HG02623 (cell line): ENCODE measurements at regions not wholly inside any gene's neighbourhood (a gene's known extent, or its start where the extent isn't known, plus 50 kb on each side); places are given as distances from the start of the nearest gene placed in this dataset.
"Not testable (repeated sequence)": the region's sequence is repeated elsewhere in the genome, so short reads cannot be mapped to it uniquely, and the experiment has no call there.

Source experiments
- ATAC-seq: cut with Tn5 transposase; IDR thresholded peaks from one replicate; pipeline ENCODE4 v1.9.1; 2021; ENCODE audit warnings: moderate library complexity; ENCODE audit not compliant: unreplicated experiment

- not testable (repeated sequence) for ATAC-seq
Measured at GRCh38 chr2:90359887-90360730, 1668.6 kb downstream of the RPIA start.

- ATAC-seq, result not testable (repeated sequence)
Measured at GRCh38 chr2:90360731-90361035, 1669.2 kb downstream of the RPIA start.
